C4-2B (cell line): ENCODE measurements at regions not wholly inside any gene's neighbourhood (a gene's known extent, or its start where the extent isn't known, plus 50 kb on each side); places are given as distances from the start of the nearest gene placed in this dataset.
A peak's percentile ranks its signal among the peaks of the same experiment; 100 is the strongest.

Experiments used
- H3K27ac ChIP-seq: fragments of 450-650 bp; 2 replicates; pipeline ENCODE4 v1.5.1; 2017
- CTCF ChIP-seq: fragments of 450-650 bp; conservative IDR thresholded peaks from 2 replicates; pipeline ENCODE4 v1.5.1; 2017; ENCODE audit warnings: mild to moderate bottlenecking
- ZFX ChIP-seq: fragments of 450-650 bp; IDR thresholded peaks from 2 replicates; pipeline ENCODE4 v1.6.1; 2017

GRCh38 chr11:127478826-127479225 lies 478.3 kb upstream of the KIRREL3 start:
- TF ChIP-seq CTCF (no peak), ZFX (no peak)
- no peak overlapping the region for H3K27ac ChIP-seq

DNA sequence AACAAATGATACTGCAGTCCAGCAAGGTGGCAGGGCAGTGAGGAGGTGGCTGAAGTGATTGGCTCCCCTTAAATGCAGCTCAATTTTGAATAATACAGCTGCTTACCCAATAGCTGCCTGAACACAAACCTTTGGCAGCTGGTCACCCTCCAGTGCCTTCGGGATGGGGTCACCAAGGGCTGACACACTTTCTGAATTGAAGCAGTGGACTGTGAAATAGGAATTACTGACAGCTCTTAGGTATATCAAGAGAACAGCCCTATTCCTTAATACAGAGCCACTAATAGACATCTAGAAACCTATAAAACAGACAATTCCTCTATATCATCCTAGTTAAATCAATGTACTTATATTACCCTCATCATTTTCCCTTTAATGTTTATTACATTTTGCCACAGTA lies 474.2 kb upstream of the KIRREL3 start:
- TF ChIP-seq ZFX (no peak), CTCF (no peak)

DNA sequence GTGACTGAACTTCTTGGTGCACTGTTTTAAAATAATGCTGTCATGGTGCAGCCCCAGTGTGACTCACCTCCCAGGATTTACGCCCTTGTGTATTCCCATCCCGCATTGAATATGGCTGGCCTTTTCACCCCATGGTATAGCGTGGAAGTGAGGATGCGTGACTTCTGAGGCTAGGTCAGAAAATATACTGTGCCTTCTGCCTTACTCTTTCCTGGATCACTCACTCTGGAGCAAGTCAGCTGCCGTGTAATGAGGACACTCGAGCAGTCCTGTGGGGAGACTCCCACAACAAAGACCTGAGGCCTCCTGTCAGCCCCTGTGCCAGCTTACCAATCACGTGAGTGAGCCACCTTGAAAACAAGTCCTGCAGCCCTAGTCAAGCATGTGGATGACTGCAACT lies 471.9 kb upstream of the KIRREL3 start:
- TF ChIP-seq ZFX (no peak), CTCF (no peak)
- H3K27ac ChIP-seq, result no peak overlapping the region

More for the DNA sequence above, 474.2 kb upstream of the KIRREL3 start:
- H3K27ac ChIP-seq, result no peak overlapping the region

DNA sequence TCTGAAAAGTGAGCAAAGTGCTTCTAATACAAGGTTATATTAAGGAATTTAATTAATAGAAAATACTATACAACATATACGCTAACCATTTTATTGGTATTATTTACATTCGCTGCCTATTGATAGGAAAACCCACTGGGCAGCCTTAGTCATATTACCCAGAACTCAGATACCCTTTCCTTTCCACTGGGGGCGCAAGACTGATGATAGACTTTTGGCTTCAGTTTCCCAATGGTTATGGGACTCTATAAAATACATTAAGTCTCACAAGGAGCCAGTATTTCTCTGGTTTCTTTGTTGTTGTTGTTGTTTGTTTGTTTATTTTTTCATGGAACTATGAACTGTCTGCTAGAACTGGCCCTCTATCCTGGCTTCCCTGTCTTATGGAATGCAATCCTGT lies 471.1 kb upstream of the KIRREL3 start:
- no peak overlapping the region for H3K27ac ChIP-seq
- TF ChIP-seq CTCF, result peak; percentile 44
- TF ChIP-seq ZFX, result no peak

- no peak overlapping the region for H3K27ac ChIP-seq
- TF ChIP-seq ZFX, result no peak
- peak; percentile 52 for TF ChIP-seq CTCF
These were observed 469.8 kb upstream of the KIRREL3 start for GRCh38 chr11:127470306-127470884.

DNA sequence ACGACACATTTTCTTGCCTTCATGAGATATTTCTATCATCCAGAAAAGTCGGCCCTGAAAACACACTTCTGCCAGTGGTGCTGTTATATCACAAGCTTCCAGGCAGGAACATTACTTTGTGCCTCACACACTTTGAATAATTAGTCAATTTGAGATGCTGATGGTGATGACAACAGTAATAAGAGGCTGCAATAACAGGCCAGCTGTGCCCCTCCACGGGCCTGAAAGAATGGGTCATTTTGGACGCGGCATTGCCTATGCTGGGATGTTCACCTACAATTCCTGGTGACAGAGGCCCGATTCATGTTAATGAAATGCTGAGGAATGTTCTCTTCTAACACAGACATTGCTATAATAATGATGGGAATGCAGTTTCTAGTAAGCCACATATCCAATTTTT lies 463.8 kb upstream of the KIRREL3 start:
- no peak overlapping the region for H3K27ac ChIP-seq
- TF ChIP-seq CTCF (no peak), ZFX (no peak)

- TF ChIP-seq CTCF, result no peak
- TF ChIP-seq ZFX, result no peak
- H3K27ac ChIP-seq, result no peak overlapping the region
These were observed 461.4 kb upstream of the KIRREL3 start for GRCh38 chr11:127462065-127462344.
